K562 (cell line): ENCODE measurements at regions not wholly inside any gene's neighbourhood (a gene's known extent, or its start where the extent isn't known, plus 50 kb on each side); places are given as distances from the start of the nearest gene placed in this dataset.

Experiments
- ETV5 ChIP-seq: sonication (generic); formaldehyde crosslinking; IDR thresholded peaks from 2 replicates; pipeline ENCODE4 v1.4.0; 2020; ENCODE audit warnings: low read depth, mild to moderate bottlenecking, missing genetic modification reagents
- POLR2A ChIP-seq: fragments of 450-650 bp; conservative IDR thresholded peaks from 2 replicates; pipeline ENCODE4 v1.6.1; 2016
- ZC3H4 ChIP-seq: sonication (generic); formaldehyde crosslinking; IDR thresholded peaks from 2 replicates; pipeline ENCODE4 v1.9.0; 2021; ENCODE audit warnings: missing genetic modification reagents, borderline replicate concordance
- TF ChIP-seq, protein P1 (sequence below): sonication (generic); formaldehyde crosslinking; IDR thresholded peaks from 2 replicates; pipeline ENCODE4 v1.8.0; 2022; ENCODE audit warnings: missing genetic modification reagents, mild to moderate bottlenecking, moderate library complexity, borderline replicate concordance

DNA sequence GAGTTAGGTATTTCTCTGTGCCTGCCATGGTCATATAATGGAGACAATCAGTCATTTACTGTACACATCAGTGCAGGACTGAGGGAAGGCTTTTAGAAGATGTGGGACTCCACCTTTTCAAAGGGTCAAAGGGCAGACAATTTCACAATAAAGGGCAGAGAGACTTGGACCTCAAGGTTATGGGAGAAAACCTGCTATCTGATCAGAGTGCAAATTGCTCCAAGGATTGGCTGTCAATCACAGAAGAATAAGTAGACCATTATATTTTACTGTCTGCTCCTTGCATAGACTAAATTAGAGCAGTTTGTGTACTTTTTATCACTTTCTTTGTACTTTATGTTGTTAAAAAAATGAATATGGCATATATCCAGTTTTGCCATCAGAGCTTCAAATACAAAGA, 314.9 kb upstream of the ATP11B start:
- TF ChIP-seq POLR2A: no peak
- TF ChIP-seq ETV5: no peak
- TF ChIP-seq ZC3H4 (CRISPR knock-in tag): no peak
- TF ChIP-seq, protein P1, sequence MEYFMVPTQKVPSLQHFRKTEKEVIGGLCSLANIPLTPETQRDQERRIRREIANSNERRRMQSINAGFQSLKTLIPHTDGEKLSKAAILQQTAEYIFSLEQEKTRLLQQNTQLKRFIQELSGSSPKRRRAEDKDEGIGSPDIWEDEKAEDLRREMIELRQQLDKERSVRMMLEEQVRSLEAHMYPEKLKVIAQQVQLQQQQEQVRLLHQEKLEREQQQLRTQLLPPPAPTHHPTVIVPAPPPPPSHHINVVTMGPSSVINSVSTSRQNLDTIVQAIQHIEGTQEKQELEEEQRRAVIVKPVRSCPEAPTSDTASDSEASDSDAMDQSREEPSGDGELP (CRISPR knock-in tag): no peak
